Gastrocnemius medialis (tissue), 4 donors: ENCODE measurements at regions not wholly inside any gene's neighbourhood (a gene's known extent, or its start where the extent isn't known, plus 50 kb on each side); places are given as distances from the start of the nearest gene placed in this dataset.

Experiments
- ATAC-seq, 2 donors: fragments of 150-250 bp; one replicate each; pipeline ENCODE4 v1.9.1; 2016
- DNase-seq, 2 donors: peaks; one replicate each; pipeline ENCODE4 v3.0.0-alpha.2; 2019
- H3K27ac ChIP-seq, 4 donors: fragments of 200-600 bp; sonication (generic); 1 replicate in 1 of 4; 2 replicates in 3 of 4; pipeline ENCODE4 v1.5.1; 2016 to 2018; ENCODE audit warnings: mild to moderate bottlenecking in 2 of 4, moderate library complexity in 1 of 4
- H3K27me3 ChIP-seq, 3 donors: fragments of 200-600 bp; sonication (generic) in 2 of 3; 1 replicate in 1 of 3; 2 replicates in 2 of 3; pipeline versions ENCODE4 v1.5.1 to v1.6.0; 2016 to 2019; ENCODE audit warnings: mild to moderate bottlenecking in 1 of 3, moderate library complexity in 1 of 3
- H3K36me3 ChIP-seq, 2 donors: fragments of 200-600 bp; sonication (generic) in 1 of 2; one replicate each; pipeline ENCODE4 v1.5.1; 2017 to 2018
- H3K4me1 ChIP-seq, 2 donors: fragments of 200-600 bp; sonication (generic) in 1 of 2; one replicate each; pipeline ENCODE4 v1.5.1; 2016 to 2017; ENCODE audit warnings: mild to moderate bottlenecking in 2 of 2
- H3K4me3 ChIP-seq, 4 donors: fragments of 200-600 bp; sonication (generic) in 3 of 4; 1 replicate in 1 of 4; 2 replicates in 3 of 4; pipeline ENCODE4 v1.5.1; 2016 to 2019; ENCODE audit warnings: mild to moderate bottlenecking in 2 of 4
- H3K9me3 ChIP-seq, 3 donors: fragments of 200-600 bp; sonication (generic) in 2 of 3; 1 replicate in 1 of 3; 2 replicates in 2 of 3; pipeline ENCODE4 v1.5.1; 2016 to 2019
- CTCF ChIP-seq, 5 experiments: fragments of 450-650 bp in 3 of 5; fragments of 200-600 bp in 2 of 5; sonication (generic) in 2 of 5; IDR thresholded peaks in 4 of 5; conservative IDR thresholded peaks in 1 of 5; 1 replicate in 4 of 5; 2 replicates in 1 of 5; pipeline ENCODE4 v1.5.1; 2016 to 2019; ENCODE audit warnings: antibody characterized with exemption in 5 of 5, mild to moderate bottlenecking in 3 of 5, moderate library complexity in 3 of 5
- POLR2A ChIP-seq, 2 donors: fragments of 450-650 bp; IDR thresholded peaks; one replicate each; pipeline ENCODE4 v1.6.1; 2017; ENCODE audit warnings: antibody characterized with exemption in 2 of 2, mild to moderate bottlenecking in 2 of 2, moderate library complexity in 2 of 2
- in situ Hi-C, 4 donors: fragments of 200-750 bp; cut with MboI; loops; one replicate each; pipeline versions ENCODE4 v1.15.0 to v1.8.0; 2017; ENCODE audit warnings: low sequenced_read_pairs in 4 of 4
- intact Hi-C: fragments of 100-400 bp; cut with DNase I; formaldehyde crosslinking; loops from one replicate; pipeline ENCODE4 v1.15.1; 2023; ENCODE audit warnings: low total_unique reads

- no peak for ATAC-seq
- Histone ChIP-seq H3K4me3 (no peak overlapping the region), H3K36me3 (no peaks in the 10 kb centered on the region), H3K27me3 (no peaks in the 10 kb centered on the region), H3K9me3 (no peaks in the 10 kb centered on the region), H3K4me1 (no peaks in the 10 kb centered on the region), H3K27ac (no peak overlapping the region)
- intact Hi-C loops, result no loop called here
- in situ Hi-C loops, result no loop called here
- TF ChIP-seq CTCF (IDR thresholded peaks at IDR 0.05 in 4 of 5, conservative IDR thresholded peaks at IDR 0.05 in 1 of 5) (no peak), POLR2A (IDR thresholded peaks at IDR 0.05) (no peak)
- no peak for DNase-seq
Observed at GRCh38 chr3:66165660-66166059, 55.1 kb upstream of the SLC25A26 start.

DNA sequence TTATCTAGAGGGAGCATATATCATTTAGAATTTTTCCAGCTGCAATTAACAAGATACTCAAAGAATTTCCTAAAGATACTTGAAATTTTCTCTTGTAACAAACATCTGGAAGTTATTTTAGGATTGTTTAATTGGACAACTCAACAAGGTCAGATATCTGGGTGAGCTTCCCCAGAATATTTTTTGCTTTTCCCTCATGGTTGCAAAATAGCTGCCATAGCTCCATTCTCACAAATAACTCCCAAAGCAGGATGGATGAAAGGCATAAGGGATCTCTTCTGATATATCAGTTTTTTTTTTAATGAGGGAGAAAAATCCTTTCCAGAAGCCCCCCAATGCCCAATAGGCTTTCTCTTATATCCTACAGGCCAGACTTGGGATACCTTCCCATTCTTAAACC is 56.6 kb upstream of the SLC25A26 start:
- Histone ChIP-seq H3K27me3 (no peaks in the 10 kb centered on the region), H3K9me3 (no peaks in the 10 kb centered on the region), H3K27ac (no peak overlapping the region), H3K4me1 (no peaks in the 10 kb centered on the region), H3K36me3 (no peaks in the 10 kb centered on the region), H3K4me3 (no peak overlapping the region)
- TF ChIP-seq POLR2A (IDR thresholded peaks at IDR 0.05) (no peak), CTCF (IDR thresholded peaks at IDR 0.05 in 4 of 5, conservative IDR thresholded peaks at IDR 0.05 in 1 of 5) (no peak)
- in situ Hi-C loops (no loop called here), intact Hi-C loops (no loop called here)
- DNase-seq, result no peak
- ATAC-seq, result no peak

DNA sequence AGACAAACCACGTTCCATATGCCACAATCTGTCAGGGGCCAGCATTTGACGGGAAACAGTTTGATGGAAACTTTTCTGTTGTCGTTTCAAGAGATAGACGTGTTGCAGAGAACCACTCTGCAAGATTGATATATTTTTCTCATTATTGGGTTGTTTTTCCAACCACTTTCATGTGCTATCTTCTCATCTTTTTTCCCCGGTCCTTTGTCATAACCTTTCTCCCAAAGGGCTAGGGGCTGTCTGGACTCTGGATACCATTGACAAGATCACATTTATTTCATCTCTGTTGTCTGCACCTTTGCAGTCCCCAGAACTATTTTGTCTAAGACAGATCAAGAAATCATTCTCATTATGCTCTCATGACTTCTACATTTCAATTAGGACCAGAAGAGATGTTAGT is 57.6 kb upstream of the SLC25A26 start:
- in situ Hi-C loops, result no loop called here
- Histone ChIP-seq H3K4me1 (no peaks in the 10 kb centered on the region), H3K27me3 (no peaks in the 10 kb centered on the region), H3K4me3 (no peak overlapping the region), H3K36me3 (no peaks in the 10 kb centered on the region), H3K9me3 (no peaks in the 10 kb centered on the region), H3K27ac (no peak overlapping the region)
- intact Hi-C loops, result no loop called here
- ATAC-seq (no peak), DNase-seq (no peak)
- no peak for TF ChIP-seq POLR2A (IDR thresholded peaks at IDR 0.05)

DNA sequence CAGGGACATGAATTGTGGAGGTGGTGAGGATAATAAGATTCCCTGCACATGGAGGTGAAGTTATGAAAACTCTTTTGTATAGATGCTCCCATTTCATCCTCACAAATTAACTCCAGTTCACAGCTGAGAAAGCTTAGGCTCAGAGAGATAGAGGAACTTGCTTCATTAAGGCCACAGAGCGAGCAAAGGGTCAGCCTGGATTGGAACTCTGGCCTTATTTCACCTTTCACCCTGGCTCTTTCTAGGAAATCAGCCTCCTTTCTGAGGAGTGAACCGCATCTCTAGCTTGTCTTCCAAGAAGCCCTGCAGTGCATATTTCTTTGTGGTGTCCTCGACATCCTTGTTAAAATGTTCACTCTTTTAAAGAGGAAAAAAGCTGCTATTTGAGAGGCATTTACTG is 58.0 kb upstream of the SLC25A26 start:
- Histone ChIP-seq H3K36me3 (no peaks in the 10 kb centered on the region), H3K4me1 (no peaks in the 10 kb centered on the region), H3K4me3 (no peak overlapping the region), H3K27me3 (no peaks in the 10 kb centered on the region), H3K27ac (no peak overlapping the region), H3K9me3 (no peaks in the 10 kb centered on the region)
- no peak for ATAC-seq
- no peak for DNase-seq
- TF ChIP-seq CTCF (IDR thresholded peaks at IDR 0.05 in 4 of 5, conservative IDR thresholded peaks at IDR 0.05 in 1 of 5) (no peak), POLR2A (IDR thresholded peaks at IDR 0.05) (no peak)
- intact Hi-C loops, result no loop called here
- in situ Hi-C loops, result no loop called here

- in situ Hi-C loops, result no loop called here
- Histone ChIP-seq H3K36me3 (no peaks in the 10 kb centered on the region), H3K27ac (no peak overlapping the region), H3K4me1 (peaks cover 5 to 7% of the 10 kb centered on the region in 2 donors), H3K9me3 (no peaks in the 10 kb centered on the region), H3K27me3 (no peaks in the 10 kb centered on the region), H3K4me3 (no peak overlapping the region)
- ATAC-seq, result no peak
- DNase-seq, result no peak
- intact Hi-C loops, result no loop called here
- no peak for TF ChIP-seq POLR2A (IDR thresholded peaks at IDR 0.05)
- TF ChIP-seq CTCF (IDR thresholded peaks at IDR 0.05 in 4 of 5, conservative IDR thresholded peaks at IDR 0.05 in 1 of 5), result no peak
Observed at GRCh38 chr3:66158933-66159683, 61.7 kb upstream of the SLC25A26 start.
